ENCODE measurements at regions not wholly inside any gene's neighbourhood (a gene's known extent, or its start where the extent isn't known, plus 50 kb on each side); places are given as distances from the start of the nearest gene placed in this dataset.
"Not testable (repeated sequence)": the region's sequence is repeated elsewhere in the genome, so short reads cannot be mapped to it uniquely, and the experiment has no call there.

- TF ChIP-seq POLR2A, CTCF (IDR thresholded peaks at IDR 0.05): not testable (repeated sequence)
Observed at GRCh38 chr5:101316401-101316800, 413.3 kb upstream of the ST8SIA4 start.
